Raji (cell line): ENCODE measurements at regions not wholly inside any gene's neighbourhood (a gene's known extent, or its start where the extent isn't known, plus 50 kb on each side); places are given as distances from the start of the nearest gene placed in this dataset.

Experiments
- POLR2A ChIP-seq: IDR thresholded peaks from 2 replicates; pipeline ENCODE4 v1.6.1; 2011; ENCODE audit warnings: low read depth, low read length, control low read depth; ENCODE audit not compliant: insufficient read depth

DNA sequence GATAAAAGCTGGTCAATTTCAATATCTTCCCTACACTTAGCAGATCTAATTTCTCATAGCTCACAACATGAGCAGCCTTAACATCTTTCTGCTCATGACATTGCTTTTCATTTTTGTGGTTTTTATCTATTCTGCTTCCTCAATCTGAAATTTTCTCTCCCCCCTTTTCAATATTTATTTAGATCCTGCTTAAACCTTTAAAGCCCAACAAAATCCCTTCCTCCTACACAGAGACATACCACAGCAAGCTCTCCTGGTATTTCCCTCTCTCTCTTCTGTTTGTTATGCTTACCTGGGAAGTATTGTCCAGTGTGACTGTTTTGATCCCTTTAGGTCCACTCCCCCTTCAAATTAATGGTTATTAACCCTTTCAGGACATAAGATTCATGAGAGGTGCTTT lies 582.5 kb downstream of the RFPL4B start:
- no peak for TF ChIP-seq POLR2A

DNA sequence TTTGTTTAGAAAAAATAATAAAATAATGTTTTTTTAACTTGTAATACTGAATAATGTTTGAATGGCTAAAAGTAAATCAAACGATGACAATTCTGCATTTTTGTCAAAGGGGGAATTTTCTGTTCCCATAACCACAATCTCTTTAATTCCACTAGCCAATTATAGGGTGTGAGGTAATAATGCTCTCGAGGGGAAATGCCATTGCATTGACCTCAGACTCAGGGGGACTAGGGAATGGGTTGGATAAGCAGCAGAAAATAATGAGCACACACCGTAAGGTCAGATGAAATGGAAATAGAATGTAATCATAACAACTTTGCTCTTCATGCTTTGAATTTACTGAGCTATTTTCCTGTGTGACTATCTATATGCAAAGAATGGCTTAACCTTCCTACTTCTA lies 584.7 kb downstream of the RFPL4B start:
- TF ChIP-seq POLR2A = no peak

DNA sequence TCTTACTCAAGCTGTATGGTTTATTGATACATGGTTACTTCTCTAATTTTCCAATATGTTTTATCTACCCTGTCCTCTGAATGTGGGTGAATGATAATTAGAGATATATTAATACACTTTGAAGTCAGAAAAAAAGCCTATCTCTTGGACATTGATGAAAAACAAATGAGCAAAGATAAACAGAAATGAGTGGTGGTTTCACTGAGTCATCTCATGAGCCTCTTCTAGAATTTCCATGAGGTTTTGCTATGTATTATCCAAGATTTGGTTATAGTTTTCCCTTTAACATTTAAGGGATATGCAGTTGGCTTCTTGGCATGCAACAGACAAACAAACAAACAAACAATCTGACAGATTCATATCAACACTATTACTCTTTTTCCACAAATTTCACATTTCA lies 586.8 kb downstream of the RFPL4B start:
- TF ChIP-seq POLR2A = no peak

DNA sequence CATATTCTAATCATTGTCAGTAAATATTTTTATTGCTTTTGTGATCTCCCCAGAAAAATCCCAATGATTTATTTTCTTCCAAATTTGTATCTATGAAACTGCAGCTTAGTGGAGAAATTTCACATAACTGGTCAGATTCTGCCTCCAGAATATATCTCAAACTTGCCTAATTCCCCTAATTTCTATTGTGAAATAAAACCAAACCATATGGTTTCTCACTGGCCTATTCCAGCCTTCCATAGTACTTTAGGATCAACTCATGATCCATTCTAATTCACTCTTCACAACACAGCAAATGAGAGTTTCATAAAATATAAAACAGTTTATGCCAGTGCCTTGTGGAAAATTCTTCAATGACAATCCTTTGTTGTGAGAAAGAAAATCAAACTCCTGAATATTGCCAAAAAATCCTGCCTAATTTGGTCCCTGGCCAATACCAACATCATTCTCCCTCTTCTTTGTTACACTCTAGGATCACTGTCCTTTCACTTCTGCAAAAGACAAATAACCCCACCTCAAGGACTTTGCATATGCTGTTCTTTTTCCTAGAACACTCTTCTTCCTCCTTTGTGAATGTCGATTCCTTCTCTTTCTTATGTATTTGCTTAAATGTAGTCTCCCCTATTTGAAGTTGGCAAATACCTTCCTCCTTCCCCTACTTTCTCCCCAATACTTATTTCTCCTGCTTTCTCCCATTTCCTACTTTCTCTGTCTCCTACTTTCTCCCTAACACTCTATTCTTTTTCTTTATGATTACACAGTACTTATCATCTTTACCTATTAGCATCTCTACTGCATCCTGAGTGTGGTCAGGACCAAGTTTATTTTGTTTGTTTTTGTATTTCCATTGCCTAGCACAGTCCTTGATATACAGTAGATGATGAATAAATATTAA lies 587.5 kb downstream of the RFPL4B start:
- no peak for TF ChIP-seq POLR2A

DNA sequence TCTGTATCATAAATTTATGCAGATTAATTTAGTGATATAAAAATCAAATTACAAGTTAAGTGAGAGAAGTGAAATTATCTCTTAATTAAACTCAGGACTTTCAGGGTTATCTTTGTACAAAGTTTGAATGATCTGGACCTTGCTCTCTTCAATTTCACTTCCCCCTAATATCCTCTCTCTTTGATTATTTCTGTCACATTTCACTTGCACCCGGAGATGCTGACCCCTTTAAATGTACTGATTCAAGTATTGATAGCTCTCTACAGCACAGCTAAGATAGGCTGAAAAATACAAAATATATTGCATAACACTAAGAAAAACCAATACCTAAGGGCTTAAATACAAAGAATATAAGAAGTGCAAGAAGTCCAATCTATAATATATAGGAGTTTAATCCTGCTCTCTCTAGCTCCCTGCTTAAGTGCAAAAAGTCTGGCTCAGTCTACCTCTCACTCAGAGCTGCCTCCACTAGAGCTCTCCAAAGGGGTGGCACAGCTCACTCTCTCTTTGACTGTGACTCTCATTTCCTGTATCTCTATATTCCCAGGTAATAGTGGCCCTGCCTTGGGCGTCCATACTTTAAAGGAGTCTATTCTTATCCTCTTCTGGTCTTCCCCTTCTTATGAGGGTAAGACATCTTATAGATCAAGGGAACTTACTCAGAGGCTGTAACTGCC lies 588.4 kb downstream of the RFPL4B start:
- no peak for TF ChIP-seq POLR2A

DNA sequence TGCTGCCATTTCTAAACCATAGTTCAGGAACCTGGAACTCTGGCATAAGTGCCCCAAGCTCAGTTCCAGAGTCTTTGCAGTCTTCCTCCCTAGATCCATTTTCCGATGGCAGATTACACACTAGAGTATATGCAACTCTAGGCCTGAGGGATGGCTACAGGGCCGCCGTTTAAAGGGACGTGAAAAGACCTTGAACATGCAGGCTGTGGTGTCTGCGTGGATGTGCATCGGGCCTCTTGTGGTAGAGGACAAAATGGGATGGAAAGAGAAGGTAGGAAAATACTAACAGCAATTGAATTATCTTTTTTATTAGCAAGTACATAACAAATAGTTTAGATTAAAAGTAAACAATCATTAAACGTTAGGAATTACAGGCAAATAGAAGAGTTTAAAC lies 588.9 kb downstream of the RFPL4B start:
- TF ChIP-seq POLR2A = no peak

DNA sequence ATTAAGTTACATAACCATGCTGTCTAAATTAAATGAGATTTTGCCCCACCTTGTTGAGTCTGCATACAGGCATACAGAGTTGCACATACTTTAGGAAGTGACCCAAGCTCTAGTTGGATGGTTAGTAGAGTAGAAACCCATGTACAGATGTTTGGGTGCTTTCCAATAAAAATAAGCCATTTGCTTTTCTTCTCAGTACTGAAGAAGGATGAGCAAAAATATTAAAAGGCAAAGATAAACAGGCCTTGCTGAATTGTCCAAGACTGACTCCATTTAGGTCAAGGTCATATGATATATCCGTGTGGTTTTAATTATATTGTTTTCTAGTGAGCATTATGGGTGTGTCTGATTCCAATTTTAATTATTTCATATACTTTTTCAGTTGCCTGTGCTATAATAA lies 589.4 kb downstream of the RFPL4B start:
- TF ChIP-seq POLR2A = no peak

DNA sequence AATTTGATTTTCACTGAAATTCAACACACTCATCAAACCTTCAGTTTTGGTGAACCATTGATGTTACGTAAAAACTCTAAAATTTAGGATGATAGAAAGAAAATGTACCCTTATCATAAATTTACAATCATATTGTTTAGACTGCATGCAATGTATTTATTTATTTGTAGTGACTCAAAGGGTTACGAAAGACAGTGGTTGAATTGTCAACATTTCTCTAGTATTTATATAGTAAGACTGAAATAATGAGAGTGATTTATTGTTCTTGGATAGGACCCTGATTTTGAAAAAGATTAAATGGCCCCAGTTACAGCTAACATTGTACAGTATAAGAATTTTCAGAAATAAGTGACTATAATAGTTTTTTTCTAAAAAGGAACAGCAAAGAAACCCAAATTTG lies 591.5 kb downstream of the RFPL4B start:
- TF ChIP-seq POLR2A = no peak

DNA sequence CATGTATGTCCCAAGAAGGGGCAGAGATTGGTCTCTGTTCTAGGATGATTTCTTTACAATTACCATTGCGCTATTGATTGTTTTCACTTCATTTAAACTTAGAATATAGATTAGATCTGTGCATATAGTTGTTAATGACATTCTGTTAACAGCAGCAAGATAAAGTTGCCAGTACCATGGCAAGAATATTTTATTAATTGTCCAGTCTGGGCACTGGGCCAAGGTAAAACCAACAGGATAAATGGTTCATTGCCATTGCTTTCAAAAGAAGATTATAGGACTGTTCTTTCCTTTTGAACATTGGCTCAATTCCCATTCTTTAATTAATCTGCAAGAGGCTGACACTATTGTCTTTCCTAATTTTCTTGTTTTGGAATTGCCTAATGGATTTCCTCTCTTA lies 592.4 kb downstream of the RFPL4B start:
- TF ChIP-seq POLR2A = no peak

DNA sequence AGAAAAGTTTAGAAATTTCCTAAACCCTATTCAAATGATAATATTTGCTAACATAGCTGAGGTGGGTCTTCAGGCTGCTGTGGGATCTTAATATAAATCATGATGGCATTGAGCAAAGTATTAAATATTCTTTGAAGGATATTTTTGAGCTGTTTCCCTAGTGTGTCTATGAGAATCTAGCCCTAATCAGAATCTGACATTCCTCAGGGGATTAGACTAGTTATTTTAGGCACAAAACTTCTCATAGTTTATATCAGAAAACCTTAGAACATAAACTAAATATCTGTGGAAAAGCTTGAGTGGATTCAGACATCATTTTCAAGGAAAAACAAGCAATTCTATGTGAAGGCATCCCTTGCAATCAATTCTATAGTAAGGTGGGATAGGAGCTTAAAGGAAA lies 594.5 kb downstream of the RFPL4B start:
- TF ChIP-seq POLR2A = no peak

DNA sequence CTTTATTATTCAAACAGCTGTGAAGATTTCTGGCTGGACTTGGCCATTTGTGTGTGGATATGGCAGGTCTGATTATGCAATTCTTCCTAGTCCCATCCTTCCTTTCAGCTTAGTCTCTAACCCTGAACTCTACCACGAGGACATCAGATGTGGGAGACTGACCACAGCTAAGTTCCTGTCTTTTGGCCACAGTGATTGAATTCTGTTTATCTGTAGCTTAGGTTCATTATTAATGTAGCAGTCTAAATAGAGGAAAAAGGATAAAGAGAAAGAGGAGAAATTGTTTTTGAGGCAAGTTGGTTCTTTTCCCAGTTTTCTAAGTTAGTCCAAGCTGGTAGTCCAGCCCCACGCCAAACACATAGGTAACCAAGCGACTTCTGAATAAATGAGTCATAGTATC lies 598.9 kb downstream of the RFPL4B start:
- TF ChIP-seq POLR2A = no peak

DNA sequence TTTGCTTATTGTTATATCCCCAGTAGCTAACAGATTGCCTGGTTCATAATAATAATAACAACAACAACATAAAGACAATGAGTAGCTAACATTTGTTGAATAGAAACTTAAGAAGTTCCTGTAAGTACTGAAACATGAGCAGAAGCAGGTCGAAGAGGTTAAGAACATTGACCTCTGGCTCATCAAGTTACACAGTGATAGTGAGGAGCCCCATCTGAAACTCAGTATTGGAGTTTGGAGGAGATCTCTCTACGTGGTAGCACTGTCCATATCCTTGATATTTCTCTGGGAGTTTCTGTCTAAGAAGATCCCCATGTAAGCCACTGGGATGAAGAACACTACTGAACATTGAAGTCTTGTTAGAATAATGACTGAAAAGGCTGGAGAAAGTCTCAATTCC lies 600.4 kb downstream of the RFPL4B start:
- no peak for TF ChIP-seq POLR2A

DNA sequence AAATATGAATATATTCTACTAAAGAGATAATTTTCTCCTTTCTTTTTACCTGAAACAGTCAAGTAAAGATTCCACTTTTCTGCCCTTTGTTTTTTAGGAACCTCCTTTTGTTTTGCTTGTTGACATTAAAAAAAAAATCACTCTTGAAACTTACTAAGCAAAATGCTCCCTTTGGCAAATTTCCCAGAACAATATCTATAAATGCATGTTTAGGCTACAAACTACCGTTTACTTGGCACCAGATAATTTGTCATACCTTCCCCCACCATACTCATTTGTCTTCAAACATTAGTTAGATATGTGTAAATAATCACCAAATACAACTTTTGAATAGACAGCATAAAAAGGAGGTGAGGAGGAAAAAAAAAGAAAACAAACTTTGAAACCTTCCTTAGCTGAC lies 604.7 kb downstream of the RFPL4B start:
- TF ChIP-seq POLR2A = no peak

DNA sequence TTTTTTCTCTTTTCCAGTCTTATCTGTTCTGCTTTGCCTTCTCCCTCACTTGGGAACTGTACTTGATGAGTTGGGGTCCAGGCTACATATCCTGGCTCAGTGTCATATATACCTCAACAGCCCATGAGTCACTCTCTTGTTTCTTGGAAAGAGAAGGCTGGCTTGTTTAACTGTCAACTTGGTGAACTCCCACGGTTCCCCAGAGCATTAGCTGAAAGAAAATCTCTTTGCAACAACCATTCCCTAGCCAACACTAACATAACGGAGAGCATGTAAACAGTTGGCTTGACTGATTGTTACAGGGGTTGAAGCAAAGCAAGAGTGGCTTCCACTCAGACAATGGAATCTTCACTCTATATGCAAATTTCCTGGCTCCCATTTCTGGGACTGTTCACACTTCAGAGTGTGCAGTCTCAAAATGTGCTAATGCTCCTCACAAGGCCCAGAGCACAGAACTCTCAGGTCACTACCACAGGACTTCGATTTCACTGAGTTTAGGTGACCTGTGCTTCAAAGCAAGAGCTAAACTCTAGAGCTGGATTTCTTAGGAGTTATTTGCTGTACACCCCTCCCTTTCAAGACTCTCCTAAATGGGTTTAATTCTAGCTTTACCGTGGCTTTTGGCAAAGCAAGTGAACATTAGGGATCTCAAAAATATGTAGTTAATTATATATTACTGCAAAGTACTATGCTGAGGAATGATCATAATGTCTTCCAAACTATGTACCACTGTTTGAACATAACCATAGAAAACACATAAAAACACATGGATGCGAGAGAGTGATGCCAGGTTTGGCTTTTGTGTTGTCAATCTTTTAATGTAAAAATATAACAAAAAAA lies 609.8 kb downstream of the RFPL4B start:
- TF ChIP-seq POLR2A = no peak

DNA sequence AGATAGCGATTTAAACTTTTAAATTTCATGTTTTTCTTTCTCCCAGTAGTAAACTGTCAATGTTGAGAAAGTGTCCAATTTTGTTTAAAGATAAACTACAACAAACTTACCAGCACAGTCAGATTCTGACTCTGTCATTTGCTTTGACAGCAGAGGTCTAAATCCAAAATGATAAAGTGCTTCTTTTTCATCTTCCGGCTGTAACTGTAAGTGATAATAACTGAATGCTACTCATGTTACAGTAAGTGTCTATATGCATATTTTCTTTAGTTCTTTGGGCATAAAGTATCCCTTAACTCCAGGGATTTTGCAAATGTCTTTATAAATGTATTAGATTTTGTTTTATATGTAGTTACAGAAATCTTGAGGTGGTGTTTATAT lies 610.4 kb downstream of the RFPL4B start:
- no peak for TF ChIP-seq POLR2A

DNA sequence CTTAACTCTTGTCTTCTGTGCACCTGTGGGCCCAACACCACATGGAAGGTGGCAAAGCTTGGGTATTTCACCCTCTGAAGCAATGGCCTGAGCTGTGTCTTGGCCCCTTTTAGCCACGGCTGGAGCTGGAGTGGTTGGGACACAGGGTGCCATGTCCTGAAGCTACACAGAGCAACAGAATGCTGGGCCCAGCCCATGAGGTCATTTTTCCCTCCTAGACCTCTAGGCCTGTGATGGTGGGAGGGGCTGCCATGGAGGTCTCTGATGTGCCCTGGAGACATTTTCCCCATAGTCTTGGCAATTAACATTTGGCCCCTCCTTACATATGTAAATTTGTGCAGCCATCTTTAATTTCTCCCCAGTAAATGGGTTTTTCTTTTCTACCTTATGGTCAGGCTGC lies 620.8 kb downstream of the RFPL4B start:
- TF ChIP-seq POLR2A = no peak

DNA sequence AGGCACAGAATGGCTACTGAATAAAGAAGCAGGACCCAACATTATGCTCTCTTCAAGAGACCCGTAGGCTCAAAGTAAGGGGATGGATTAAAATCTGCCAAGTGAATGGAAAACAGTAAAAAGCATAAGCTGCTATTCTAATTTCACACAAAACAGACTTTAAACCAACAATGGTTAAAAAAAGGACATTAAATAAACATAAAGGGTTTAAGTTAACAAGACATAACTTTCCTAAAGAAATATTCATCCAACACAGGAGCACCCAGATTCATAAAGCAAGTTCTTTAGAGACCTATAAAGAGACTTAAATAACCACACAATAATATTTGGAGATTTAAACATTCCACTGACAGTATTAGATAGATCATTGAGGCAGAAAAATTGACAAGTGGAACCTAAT lies 624.5 kb downstream of the RFPL4B start:
- no peak for TF ChIP-seq POLR2A
